ENCODE measurements at regions not wholly inside any gene's neighbourhood (a gene's known extent, or its start where the extent isn't known, plus 50 kb on each side); places are given as distances from the start of the nearest gene placed in this dataset.

DNA sequence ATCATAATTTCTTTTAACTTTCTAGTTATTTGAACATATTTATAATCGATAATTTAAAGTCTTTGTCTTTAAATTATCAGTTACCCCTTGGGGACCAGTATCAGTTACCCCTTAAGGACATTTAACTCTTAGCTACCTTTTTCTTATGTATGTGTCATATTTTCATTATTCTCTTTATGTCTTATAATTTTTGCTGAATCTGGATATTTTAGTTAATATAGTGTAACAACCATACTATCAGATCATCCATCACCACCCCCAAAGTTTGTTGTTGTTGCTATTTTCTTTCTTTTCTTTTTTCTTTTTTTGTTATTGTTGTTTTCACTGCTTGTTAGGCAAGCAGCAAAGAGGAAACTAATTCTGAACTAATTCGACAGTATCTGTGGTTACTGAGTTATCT is 57.0 kb upstream of the TNFSF18 start:
- POLR2A ChIA-PET = no interaction called here
- TF ChIP-seq, protein P1, sequence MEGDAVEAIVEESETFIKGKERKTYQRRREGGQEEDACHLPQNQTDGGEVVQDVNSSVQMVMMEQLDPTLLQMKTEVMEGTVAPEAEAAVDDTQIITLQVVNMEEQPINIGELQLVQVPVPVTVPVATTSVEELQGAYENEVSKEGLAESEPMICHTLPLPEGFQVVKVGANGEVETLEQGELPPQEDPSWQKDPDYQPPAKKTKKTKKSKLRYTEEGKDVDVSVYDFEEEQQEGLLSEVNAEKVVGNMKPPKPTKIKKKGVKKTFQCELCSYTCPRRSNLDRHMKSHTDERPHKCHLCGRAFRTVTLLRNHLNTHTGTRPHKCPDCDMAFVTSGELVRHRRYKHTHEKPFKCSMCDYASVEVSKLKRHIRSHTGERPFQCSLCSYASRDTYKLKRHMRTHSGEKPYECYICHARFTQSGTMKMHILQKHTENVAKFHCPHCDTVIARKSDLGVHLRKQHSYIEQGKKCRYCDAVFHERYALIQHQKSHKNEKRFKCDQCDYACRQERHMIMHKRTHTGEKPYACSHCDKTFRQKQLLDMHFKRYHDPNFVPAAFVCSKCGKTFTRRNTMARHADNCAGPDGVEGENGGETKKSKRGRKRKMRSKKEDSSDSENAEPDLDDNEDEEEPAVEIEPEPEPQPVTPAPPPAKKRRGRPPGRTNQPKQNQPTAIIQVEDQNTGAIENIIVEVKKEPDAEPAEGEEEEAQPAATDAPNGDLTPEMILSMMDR (IDR thresholded peaks at IDR 0.05; ENCODE audit: insufficient read depth, low read length, missing control alignments) = no peak
- H3K4me3 ChIP-seq (ENCODE audit: low read depth, low read length) = no peak overlapping the region
- no peak for DNase-seq (ENCODE audit: low read depth, low spot score)
- CTCF ChIA-PET = no interaction called here

DNA sequence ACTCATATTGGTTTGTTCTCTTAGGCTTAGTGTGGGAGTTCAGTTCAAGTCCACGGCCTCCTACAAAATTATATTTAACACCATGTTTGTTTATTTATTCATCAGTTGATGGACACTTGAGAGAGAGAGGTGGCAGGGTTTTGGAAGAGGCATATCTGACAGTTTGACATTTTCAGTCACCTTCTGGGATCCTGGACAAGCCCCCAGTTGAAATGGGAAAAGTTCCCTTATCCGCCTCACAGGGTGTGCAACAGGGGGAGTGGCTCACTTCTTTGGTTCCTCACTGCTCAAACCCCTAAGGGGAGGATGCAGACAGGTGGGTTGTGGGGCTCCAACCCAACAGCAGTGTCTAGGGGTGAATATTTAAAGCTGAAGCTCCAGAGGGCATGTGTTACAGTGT is 52.3 kb upstream of the TNFSF18 start:
- DNase-seq (ENCODE audit: low read depth, low spot score) = no peak
- TF ChIP-seq, protein P1 (IDR thresholded peaks at IDR 0.05; ENCODE audit: insufficient read depth, low read length, missing control alignments) = no peak
- ChIA-PET POLR2A (no interaction called here), CTCF (no interaction called here)
- no peak overlapping the region for H3K4me3 ChIP-seq (ENCODE audit: low read depth, low read length)

DNA sequence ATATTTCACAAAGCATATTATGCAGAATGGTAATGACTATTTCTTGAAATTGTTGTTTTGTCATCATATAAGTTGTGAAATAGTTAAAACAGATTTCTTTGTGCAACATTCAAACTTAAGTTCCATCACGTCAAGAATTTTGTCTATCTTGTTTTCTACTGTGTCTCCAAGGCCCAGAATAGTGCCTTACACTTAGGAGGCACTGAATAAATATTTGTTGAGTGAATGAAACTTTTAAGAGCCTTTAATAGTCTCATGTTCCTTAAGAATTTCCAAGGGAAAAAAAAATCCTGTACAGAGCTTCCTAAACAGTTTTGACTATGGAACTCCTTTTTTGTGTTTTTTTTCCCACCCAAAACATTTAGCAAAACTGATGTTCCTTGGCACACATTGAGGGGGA is 50.8 kb upstream of the TNFSF18 start:
- H3K4me3 ChIP-seq (ENCODE audit: low read depth, low read length) = no peak overlapping the region
- no peak for DNase-seq (ENCODE audit: low read depth, low spot score)
- POLR2A ChIA-PET = no interaction called here
- TF ChIP-seq, protein P1 (IDR thresholded peaks at IDR 0.05; ENCODE audit: insufficient read depth, low read length, missing control alignments) = no peak
- CTCF ChIA-PET = interaction anchor here (1.3 kb wide), 1 partner anchor 9 kb away, joined by 4 read pairs; no protein-coding TSS in a partner anchor

DNA sequence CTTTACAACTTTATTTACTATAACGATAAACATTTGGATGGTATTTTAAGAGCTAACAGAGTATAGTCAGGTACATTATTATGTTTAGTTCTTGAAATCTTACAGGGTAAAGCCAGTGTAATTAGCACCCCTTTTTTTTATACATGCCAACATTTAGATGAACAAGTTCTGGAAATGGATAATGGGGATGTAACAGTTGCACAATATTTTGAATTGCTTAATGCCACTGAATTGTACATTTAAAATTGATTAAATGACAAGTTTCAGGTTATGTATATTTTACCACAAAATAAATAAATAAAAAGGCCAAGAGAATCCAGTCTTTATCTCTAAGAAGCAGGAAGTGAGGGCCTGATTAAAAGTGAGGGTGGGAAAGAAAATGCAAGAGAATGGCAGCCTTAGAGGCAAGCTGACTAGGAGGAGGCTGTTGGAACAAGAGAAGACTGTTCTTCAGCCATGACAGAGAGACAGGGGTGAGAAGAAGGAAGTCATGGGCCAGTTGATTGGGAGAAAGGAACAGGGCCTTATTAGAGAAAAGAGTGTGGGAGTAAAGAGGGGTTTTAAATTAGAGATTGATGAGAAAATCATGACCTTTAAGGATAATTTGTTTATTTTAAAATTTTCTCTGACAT is 49.9 kb upstream of the TNFSF18 start:
- DNase-seq (ENCODE audit: low read depth, low spot score) = no peak
- ChIA-PET CTCF (no interaction called here), POLR2A (no interaction called here)

More for the DNA sequence above, 49.9 kb upstream of the TNFSF18 start:
- no peak overlapping the region for H3K4me3 ChIP-seq (ENCODE audit: low read depth, low read length)
- TF ChIP-seq, protein P1 (IDR thresholded peaks at IDR 0.05; ENCODE audit: insufficient read depth, low read length, missing control alignments) = no peak
